K562 (cell line): ENCODE measurements at regions not wholly inside any gene's neighbourhood (a gene's known extent, or its start where the extent isn't known, plus 50 kb on each side); places are given as distances from the start of the nearest gene placed in this dataset.

Source experiments
- NFE2L1 ChIP-seq: fragments of 450-650 bp; IDR thresholded peaks from 2 replicates; pipeline ENCODE4 v1.6.1; 2016; ENCODE audit warnings: missing genetic modification characterization, low read depth, mild to moderate bottlenecking, missing compliant biosample characterization, moderate library complexity, borderline replicate concordance
- RBM15 ChIP-seq: fragments of 200-400 bp; formaldehyde crosslinking; IDR thresholded peaks from 2 replicates; pipeline ENCODE4 v1.6.1; 2018; ENCODE audit warnings: mild to moderate bottlenecking, low read length, moderate library complexity; ENCODE audit not compliant: insufficient read depth
- ZNF445 ChIP-seq: fragments of 250-450 bp; sonication (Bioruptor Pico); IDR thresholded peaks from 2 replicates; pipeline ENCODE4 v1.4.0; 2020; ENCODE audit warnings: low read depth, mild to moderate bottlenecking, moderate library complexity
- TF ChIP-seq, protein P1 (sequence below): sonication (generic); formaldehyde crosslinking; IDR thresholded peaks from 2 replicates; pipeline ENCODE4 v1.8.1; 2023; ENCODE audit warnings: mild to moderate bottlenecking, missing genetic modification reagents

GRCh38 chr1:83791821-83792437 is 207.0 kb downstream of the TTLL7 start:
- no peak for TF ChIP-seq ZNF445
- TF ChIP-seq, protein P1, sequence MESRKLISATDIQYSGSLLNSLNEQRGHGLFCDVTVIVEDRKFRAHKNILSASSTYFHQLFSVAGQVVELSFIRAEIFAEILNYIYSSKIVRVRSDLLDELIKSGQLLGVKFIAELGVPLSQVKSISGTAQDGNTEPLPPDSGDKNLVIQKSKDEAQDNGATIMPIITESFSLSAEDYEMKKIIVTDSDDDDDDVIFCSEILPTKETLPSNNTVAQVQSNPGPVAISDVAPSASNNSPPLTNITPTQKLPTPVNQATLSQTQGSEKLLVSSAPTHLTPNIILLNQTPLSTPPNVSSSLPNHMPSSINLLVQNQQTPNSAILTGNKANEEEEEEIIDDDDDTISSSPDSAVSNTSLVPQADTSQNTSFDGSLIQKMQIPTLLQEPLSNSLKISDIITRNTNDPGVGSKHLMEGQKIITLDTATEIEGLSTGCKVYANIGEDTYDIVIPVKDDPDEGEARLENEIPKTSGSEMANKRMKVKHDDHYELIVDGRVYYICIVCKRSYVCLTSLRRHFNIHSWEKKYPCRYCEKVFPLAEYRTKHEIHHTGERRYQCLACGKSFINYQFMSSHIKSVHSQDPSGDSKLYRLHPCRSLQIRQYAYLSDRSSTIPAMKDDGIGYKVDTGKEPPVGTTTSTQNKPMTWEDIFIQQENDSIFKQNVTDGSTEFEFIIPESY: no peak
- no peak for TF ChIP-seq RBM15
- TF ChIP-seq NFE2L1 (tag): no peak
